ENCODE measurements at regions not wholly inside any gene's neighbourhood (a gene's known extent, or its start where the extent isn't known, plus 50 kb on each side); places are given as distances from the start of the nearest gene placed in this dataset.

- Histone ChIP-seq H3K27me3 (no peaks in the 10 kb centered on the region), H3K4me1 (no peaks in the 10 kb centered on the region), H3K27ac (no peak overlapping the region), H3K9me3 (replicated peaks) (no peaks in the 10 kb centered on the region), H3K4me3 (no peak overlapping the region), H3K36me3 (no peaks in the 10 kb centered on the region)
- no peak for DNase-seq
Observed at GRCh38 chr7:86202833-86203232, 440.9 kb upstream of the GRM3 start.

- no peaks in the 10 kb centered on the region for H3K9me3 ChIP-seq (replicated peaks)
- H3K27ac ChIP-seq, result no peak overlapping the region
Observed at GRCh38 chr7:86201767-86202166, 441.9 kb upstream of the GRM3 start.

DNA sequence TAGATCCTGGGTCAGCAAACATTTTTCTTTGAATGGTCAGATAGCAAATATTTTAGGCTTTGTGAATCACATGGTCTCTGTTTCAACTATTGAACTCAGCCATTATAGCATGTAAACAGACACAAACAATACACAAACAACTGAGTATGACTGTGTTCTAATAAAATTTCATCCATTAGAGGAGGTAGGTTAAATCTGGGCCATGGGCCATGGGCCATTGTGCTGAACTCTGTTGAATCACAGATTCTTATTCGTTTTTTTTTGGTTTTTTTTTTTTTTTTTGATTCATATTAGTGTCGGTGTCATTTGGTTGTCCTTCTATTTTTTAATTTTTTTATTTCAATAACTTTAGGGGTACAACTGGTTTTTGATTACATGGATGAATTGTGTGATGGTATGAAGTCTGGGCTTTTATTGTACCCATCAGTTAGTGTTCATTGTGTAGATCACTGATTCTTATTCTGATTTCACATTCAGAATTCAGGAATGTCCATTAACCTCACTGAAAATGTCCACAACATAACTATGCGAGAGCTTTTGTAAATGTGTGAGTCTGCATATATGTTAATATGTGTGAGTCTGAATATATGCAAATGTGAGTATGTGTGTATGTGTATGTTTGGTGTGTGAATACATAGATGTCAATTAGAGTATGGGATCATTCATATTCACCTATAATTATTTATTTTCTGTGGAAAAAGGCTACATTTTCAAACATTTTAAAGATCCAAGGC, 443.7 kb upstream of the GRM3 start:
- Histone ChIP-seq H3K27me3 (no peaks in the 10 kb centered on the region), H3K4me1 (no peaks in the 10 kb centered on the region), H3K27ac (no peak overlapping the region), H3K9me3 (replicated peaks) (no peaks in the 10 kb centered on the region), H3K36me3 (no peaks in the 10 kb centered on the region), H3K4me3 (no peak overlapping the region)
- DNase-seq, result no peak

More at GRCh38 chr7:86201767-86202166, 441.9 kb upstream of the GRM3 start:
- Histone ChIP-seq H3K4me3 (no peak overlapping the region), H3K4me1 (no peaks in the 10 kb centered on the region), H3K36me3 (no peaks in the 10 kb centered on the region), H3K27me3 (no peaks in the 10 kb centered on the region)
- DNase-seq, result no peak

- H3K4me3 ChIP-seq, result no peak overlapping the region
- no peaks in the 10 kb centered on the region for H3K4me1 ChIP-seq
- no peak for DNase-seq
- H3K27ac ChIP-seq, result no peak overlapping the region
- no peaks in the 10 kb centered on the region for H3K9me3 ChIP-seq (replicated peaks)
- no peaks in the 10 kb centered on the region for H3K36me3 ChIP-seq
- H3K27me3 ChIP-seq, result no peaks in the 10 kb centered on the region
Observed at GRCh38 chr7:86190351-86190750, 453.4 kb upstream of the GRM3 start.

GRCh38 chr7:86181474-86181873, 462.2 kb upstream of the GRM3 start:
- no peak overlapping the region for H3K27ac ChIP-seq
- H3K4me3 ChIP-seq, result no peak overlapping the region
- no peaks in the 10 kb centered on the region for H3K36me3 ChIP-seq
- no peaks in the 10 kb centered on the region for H3K27me3 ChIP-seq
- no peak for DNase-seq
- H3K4me1 ChIP-seq, result no peaks in the 10 kb centered on the region
- no peaks in the 10 kb centered on the region for H3K9me3 ChIP-seq (replicated peaks)

DNA sequence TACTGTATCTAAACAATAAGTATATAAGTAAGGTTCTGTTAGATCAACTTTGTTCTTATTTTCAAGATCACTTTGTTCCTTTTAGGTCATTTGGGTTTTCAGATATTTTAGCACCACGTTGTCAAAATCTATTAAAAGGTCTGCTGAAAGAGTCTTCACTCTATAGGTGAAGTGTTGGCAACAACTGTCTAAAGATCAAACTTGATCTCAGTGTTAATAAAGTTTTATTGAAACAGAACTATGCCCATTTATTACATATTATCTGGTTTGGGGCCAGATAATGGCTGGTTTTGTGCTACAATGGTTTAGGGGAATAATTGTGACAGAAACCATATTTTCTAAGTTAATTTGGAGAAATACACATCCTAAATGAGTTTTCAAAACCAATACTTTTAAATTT, 478.9 kb upstream of the GRM3 start:
- Histone ChIP-seq H3K4me1 (no peaks in the 10 kb centered on the region), H3K27ac (no peak overlapping the region), H3K4me3 (no peak overlapping the region), H3K36me3 (no peaks in the 10 kb centered on the region), H3K27me3 (no peaks in the 10 kb centered on the region; the same call in 1 of the 2 replicates), H3K9me3 (replicated peaks) (no peaks in the 10 kb centered on the region; the same call in 1 of the 2 replicates)
- DNase-seq, result no peak

- no peaks in the 10 kb centered on the region for H3K4me1 ChIP-seq
- no peaks in the 10 kb centered on the region for H3K9me3 ChIP-seq (replicated peaks)
- DNase-seq, result peak; percentile 9 to 23
- H3K4me3 ChIP-seq, result no peak overlapping the region
- no peaks in the 10 kb centered on the region for H3K36me3 ChIP-seq
- H3K27ac ChIP-seq, result no peak overlapping the region
- H3K27me3 ChIP-seq, result no peaks in the 10 kb centered on the region
Observed at GRCh38 chr7:86158111-86158510, 485.6 kb upstream of the GRM3 start.

DNA sequence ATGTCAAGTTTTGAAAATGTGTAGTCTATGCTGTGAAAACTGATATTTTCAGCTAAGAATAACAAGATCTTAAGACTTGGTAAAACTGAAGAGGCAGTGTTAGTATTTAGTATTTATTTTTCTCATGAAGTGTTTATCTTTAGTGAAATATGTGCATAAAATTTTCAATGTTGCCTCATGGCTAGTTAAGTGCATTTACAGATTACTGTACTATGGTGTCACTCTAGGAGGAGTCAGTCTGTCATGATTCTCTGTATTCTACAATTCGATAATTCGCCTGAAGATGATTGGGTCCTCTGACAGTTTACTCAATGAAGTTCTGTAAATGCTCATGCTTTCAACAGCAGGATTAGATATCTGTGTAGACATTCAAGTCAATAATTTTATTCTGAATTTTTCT, 488.1 kb upstream of the GRM3 start:
- Histone ChIP-seq H3K27ac (no peak overlapping the region), H3K4me3 (no peak overlapping the region), H3K4me1 (no peaks in the 10 kb centered on the region), H3K27me3 (no peaks in the 10 kb centered on the region), H3K36me3 (no peaks in the 10 kb centered on the region), H3K9me3 (replicated peaks) (no peaks in the 10 kb centered on the region)
- DNase-seq, result no peak

- Histone ChIP-seq H3K36me3 (no peaks in the 10 kb centered on the region), H3K9me3 (replicated peaks) (no peaks in the 10 kb centered on the region), H3K4me3 (no peak overlapping the region), H3K27ac (no peak overlapping the region), H3K27me3 (no peaks in the 10 kb centered on the region), H3K4me1 (no peaks in the 10 kb centered on the region)
- DNase-seq, result no peak
Observed at GRCh38 chr7:86152926-86153325, 490.8 kb upstream of the GRM3 start.

GRCh38 chr7:86149024-86149665, 494.6 kb upstream of the GRM3 start:
- DNase-seq, result no peak
- Histone ChIP-seq H3K36me3 (no peaks in the 10 kb centered on the region), H3K9me3 (replicated peaks) (no peaks in the 10 kb centered on the region), H3K27me3 (no peaks in the 10 kb centered on the region), H3K4me3 (no peak overlapping the region), H3K27ac (no peak overlapping the region), H3K4me1 (no peaks in the 10 kb centered on the region)

- no peaks in the 10 kb centered on the region for H3K9me3 ChIP-seq (replicated peaks)
- no peaks in the 10 kb centered on the region for H3K36me3 ChIP-seq
- H3K27ac ChIP-seq, result no peak overlapping the region
- no peaks in the 10 kb centered on the region for H3K27me3 ChIP-seq
- H3K4me3 ChIP-seq, result no peak overlapping the region
- no peak for DNase-seq
- H3K4me1 ChIP-seq, result no peaks in the 10 kb centered on the region
Observed at GRCh38 chr7:86148501-86148900, 495.2 kb upstream of the GRM3 start.

GRCh38 chr7:86137343-86137742, 506.4 kb upstream of the GRM3 start:
- H3K9me3 ChIP-seq (replicated peaks), result no peaks in the 10 kb centered on the region
- no peak overlapping the region for H3K27ac ChIP-seq
- H3K4me3 ChIP-seq, result no peak overlapping the region
- H3K36me3 ChIP-seq, result peaks cover 2% of the 10 kb centered on the region; the same call in 1 of the 2 replicates
- no peaks in the 10 kb centered on the region for H3K4me1 ChIP-seq
- no peak for DNase-seq
- no peaks in the 10 kb centered on the region for H3K27me3 ChIP-seq

GRCh38 chr7:86130268-86130667, 513.4 kb upstream of the GRM3 start:
- no peaks in the 10 kb centered on the region for H3K9me3 ChIP-seq (replicated peaks)
- H3K27ac ChIP-seq, result no peak overlapping the region
- no peak overlapping the region for H3K4me3 ChIP-seq
- no peaks in the 10 kb centered on the region for H3K27me3 ChIP-seq
- H3K4me1 ChIP-seq, result no peaks in the 10 kb centered on the region
- H3K36me3 ChIP-seq, result no peaks in the 10 kb centered on the region
- DNase-seq, result no peak

- no peaks in the 10 kb centered on the region for H3K36me3 ChIP-seq
- H3K27ac ChIP-seq, result no peak overlapping the region
- H3K9me3 ChIP-seq (replicated peaks), result no peaks in the 10 kb centered on the region
- no peaks in the 10 kb centered on the region for H3K27me3 ChIP-seq
- no peak overlapping the region for H3K4me3 ChIP-seq
- no peak for DNase-seq
- H3K4me1 ChIP-seq, result no peaks in the 10 kb centered on the region
Observed at GRCh38 chr7:86123476-86123875, 520.2 kb upstream of the GRM3 start.

DNA sequence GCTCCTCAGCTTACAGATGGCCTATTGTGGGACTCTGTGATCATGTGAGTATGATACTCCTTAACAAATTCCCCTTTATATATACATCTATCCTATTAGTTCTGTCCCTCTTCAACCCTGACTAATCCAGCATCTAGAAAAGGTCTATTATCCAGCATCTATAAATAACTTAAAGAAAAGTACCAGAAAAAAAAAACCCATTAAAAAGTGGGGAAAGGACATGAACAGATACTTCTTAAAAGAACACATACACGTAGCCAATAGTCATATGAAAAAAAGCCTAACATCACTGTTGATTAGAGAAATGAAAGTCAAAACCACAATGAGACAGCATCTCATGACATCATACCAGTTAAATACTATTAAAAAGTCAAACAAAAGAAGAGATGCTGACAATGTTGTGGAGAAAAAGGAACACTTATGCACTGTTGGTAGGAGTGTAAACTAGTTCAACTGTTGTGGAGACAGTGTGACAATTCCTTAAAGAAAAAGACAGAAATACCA, 549.5 kb upstream of the GRM3 start:
- Histone ChIP-seq H3K27me3 (no peaks in the 10 kb centered on the region), H3K4me3 (no peak overlapping the region), H3K36me3 (no peaks in the 10 kb centered on the region), H3K9me3 (replicated peaks) (no peaks in the 10 kb centered on the region), H3K4me1 (no peaks in the 10 kb centered on the region), H3K27ac (no peak overlapping the region)
- no peak for DNase-seq

GRCh38 chr7:86091369-86091768, 552.3 kb upstream of the GRM3 start:
- DNase-seq, result no peak
- Histone ChIP-seq H3K27me3 (no peaks in the 10 kb centered on the region), H3K4me1 (no peaks in the 10 kb centered on the region), H3K4me3 (no peak overlapping the region), H3K27ac (no peak overlapping the region), H3K36me3 (no peaks in the 10 kb centered on the region), H3K9me3 (replicated peaks) (no peaks in the 10 kb centered on the region)
